DOHH2 (cell line): ENCODE measurements at regions not wholly inside any gene's neighbourhood (a gene's known extent, or its start where the extent isn't known, plus 50 kb on each side); places are given as distances from the start of the nearest gene placed in this dataset.

Experiments used
- H3F3A ChIP-seq: fragments of 200-600 bp; sonication (generic), shearing (Covaris generic); 2 replicates; pipeline ENCODE4 v1.6.0; 2016; ENCODE audit warnings: antibody characterized with exemption, mild to moderate bottlenecking; ENCODE audit not compliant: control insufficient read depth, insufficient read depth
- H3K27ac ChIP-seq: fragments of 200-600 bp; sonication (generic); 2 replicates; pipeline ENCODE4 v1.5.1; 2014; ENCODE audit warnings: low read depth, mild to moderate bottlenecking, low read length, moderate library complexity
- H3K27me3 ChIP-seq: fragments of 200-600 bp; sonication (generic); 2 replicates; pipeline ENCODE4 v1.6.1; 2014; ENCODE audit warnings: mild to moderate bottlenecking, low read length, mixed read lengths; ENCODE audit not compliant: control insufficient read depth
- H3K36me3 ChIP-seq: fragments of 200-600 bp; sonication (generic); 2 replicates; pipeline ENCODE4 v1.6.1; 2014; ENCODE audit warnings: mild to moderate bottlenecking, low read length, moderate library complexity, mixed read lengths; ENCODE audit not compliant: control insufficient read depth
- H3K4me1 ChIP-seq: fragments of 200-600 bp; sonication (generic); 2 replicates; pipeline ENCODE4 v1.6.1; 2014; ENCODE audit warnings: mild to moderate bottlenecking, low read length, mixed read lengths; ENCODE audit not compliant: control insufficient read depth
- H3K4me2 ChIP-seq: fragments of 200-600 bp; sonication (generic); 2 replicates; pipeline ENCODE4 v1.6.0; 2014; ENCODE audit warnings: mild to moderate bottlenecking, low read length, moderate library complexity
- H3K4me3 ChIP-seq: fragments of 200-600 bp; sonication (generic); 2 replicates; pipeline ENCODE4 v1.5.1; 2014; ENCODE audit warnings: mild to moderate bottlenecking, low read length, mixed read lengths
- H3K79me2 ChIP-seq: fragments of 200-600 bp; sonication (generic); 2 replicates; pipeline ENCODE4 v1.6.1; 2014; ENCODE audit warnings: mild to moderate bottlenecking, low read length, mixed read lengths; ENCODE audit not compliant: control insufficient read depth
- H3K9me2 ChIP-seq: fragments of 200-600 bp; sonication (generic); replicated peaks from 2 replicates; pipeline ENCODE4 v1.6.1; 2014; ENCODE audit warnings: mild to moderate bottlenecking, low read length, mixed read lengths; ENCODE audit not compliant: control insufficient read depth
- H3K9me3 ChIP-seq: fragments of 200-600 bp; sonication (generic); 2 replicates; pipeline ENCODE4 v1.6.1; 2014; ENCODE audit warnings: antibody characterized with exemption, low read length, mixed read lengths; ENCODE audit not compliant: control insufficient read depth, insufficient read depth
- H4K20me1 ChIP-seq: fragments of 200-600 bp; sonication (generic); 2 replicates; pipeline ENCODE4 v1.6.0; 2014; ENCODE audit warnings: low read depth, mild to moderate bottlenecking, antibody characterized with exemption, low read length, moderate library complexity; ENCODE audit not compliant: control insufficient read depth, insufficient read depth
- EZH2phosphoT487 ChIP-seq: fragments of 200-600 bp; sonication (generic); IDR thresholded peaks from 2 replicates; pipeline ENCODE4 v1.6.1; 2017; ENCODE audit warnings: borderline replicate concordance, mild to moderate bottlenecking, antibody characterized with exemption, low read length, moderate library complexity, mixed read lengths
- TF ChIP-seq, protein P1 (sequence below): fragments of 200-600 bp; sonication (generic); IDR thresholded peaks from one replicate; pipeline ENCODE4 v1.5.1; 2014; ENCODE audit warnings: antibody characterized with exemption, mild to moderate bottlenecking, low read depth, low read length; ENCODE audit not compliant: poor library complexity, severe bottlenecking

DNA sequence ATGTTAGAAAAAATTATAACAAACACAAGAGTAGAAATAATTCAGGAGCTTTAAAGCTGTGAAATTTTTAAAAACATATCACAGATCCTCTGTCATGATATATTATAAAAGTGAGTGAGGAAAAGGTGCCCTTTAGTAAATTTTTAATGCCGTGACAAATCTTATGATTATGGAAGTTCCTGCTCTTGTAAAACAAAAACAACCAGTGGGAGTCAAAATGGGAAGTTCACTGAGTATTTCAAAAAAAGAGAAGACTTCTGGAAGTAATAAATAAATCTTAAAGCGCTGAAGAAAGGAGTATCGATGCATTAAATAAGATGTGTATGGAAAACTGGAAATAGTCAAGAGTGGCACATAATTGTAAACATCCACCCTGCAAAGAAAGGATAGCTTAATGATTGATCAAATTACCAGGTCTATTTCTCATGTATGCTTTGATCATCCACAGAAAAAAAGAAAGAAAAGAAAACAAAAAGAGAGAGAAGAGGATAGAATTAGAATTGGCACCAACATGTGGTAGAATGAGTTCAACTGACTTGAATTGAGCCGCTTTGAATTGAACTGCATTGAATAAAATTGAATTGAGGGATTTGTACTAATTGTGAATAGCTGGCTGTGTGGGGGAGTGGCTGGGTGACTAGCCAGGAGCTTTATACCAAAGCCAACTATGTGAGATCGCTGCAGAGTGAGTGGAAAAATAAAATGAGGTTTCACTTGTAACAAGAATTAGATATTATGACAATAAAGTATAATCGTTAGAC, 647.6 kb upstream of the SPRY2 start:
- no peaks in the 10 kb centered on the region for H3K9me2 ChIP-seq
- H3K4me3 ChIP-seq: no peak overlapping the region
- H3K4me1 ChIP-seq: no peaks in the 10 kb centered on the region
- H3K27ac ChIP-seq: no peak overlapping the region
- no peaks in the 10 kb centered on the region for H3K9me3 ChIP-seq
- no peak overlapping the region for H3K4me2 ChIP-seq
- H3F3A ChIP-seq: no peaks in the 10 kb centered on the region
- H3K79me2 ChIP-seq: no peaks in the 10 kb centered on the region
- TF ChIP-seq, protein P1, sequence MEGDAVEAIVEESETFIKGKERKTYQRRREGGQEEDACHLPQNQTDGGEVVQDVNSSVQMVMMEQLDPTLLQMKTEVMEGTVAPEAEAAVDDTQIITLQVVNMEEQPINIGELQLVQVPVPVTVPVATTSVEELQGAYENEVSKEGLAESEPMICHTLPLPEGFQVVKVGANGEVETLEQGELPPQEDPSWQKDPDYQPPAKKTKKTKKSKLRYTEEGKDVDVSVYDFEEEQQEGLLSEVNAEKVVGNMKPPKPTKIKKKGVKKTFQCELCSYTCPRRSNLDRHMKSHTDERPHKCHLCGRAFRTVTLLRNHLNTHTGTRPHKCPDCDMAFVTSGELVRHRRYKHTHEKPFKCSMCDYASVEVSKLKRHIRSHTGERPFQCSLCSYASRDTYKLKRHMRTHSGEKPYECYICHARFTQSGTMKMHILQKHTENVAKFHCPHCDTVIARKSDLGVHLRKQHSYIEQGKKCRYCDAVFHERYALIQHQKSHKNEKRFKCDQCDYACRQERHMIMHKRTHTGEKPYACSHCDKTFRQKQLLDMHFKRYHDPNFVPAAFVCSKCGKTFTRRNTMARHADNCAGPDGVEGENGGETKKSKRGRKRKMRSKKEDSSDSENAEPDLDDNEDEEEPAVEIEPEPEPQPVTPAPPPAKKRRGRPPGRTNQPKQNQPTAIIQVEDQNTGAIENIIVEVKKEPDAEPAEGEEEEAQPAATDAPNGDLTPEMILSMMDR: no peak
- TF ChIP-seq EZH2phosphoT487: no peak
- H3K36me3 ChIP-seq: no peaks in the 10 kb centered on the region
- H3K27me3 ChIP-seq: no peaks in the 10 kb centered on the region
- H4K20me1 ChIP-seq: no peaks in the 10 kb centered on the region

DNA sequence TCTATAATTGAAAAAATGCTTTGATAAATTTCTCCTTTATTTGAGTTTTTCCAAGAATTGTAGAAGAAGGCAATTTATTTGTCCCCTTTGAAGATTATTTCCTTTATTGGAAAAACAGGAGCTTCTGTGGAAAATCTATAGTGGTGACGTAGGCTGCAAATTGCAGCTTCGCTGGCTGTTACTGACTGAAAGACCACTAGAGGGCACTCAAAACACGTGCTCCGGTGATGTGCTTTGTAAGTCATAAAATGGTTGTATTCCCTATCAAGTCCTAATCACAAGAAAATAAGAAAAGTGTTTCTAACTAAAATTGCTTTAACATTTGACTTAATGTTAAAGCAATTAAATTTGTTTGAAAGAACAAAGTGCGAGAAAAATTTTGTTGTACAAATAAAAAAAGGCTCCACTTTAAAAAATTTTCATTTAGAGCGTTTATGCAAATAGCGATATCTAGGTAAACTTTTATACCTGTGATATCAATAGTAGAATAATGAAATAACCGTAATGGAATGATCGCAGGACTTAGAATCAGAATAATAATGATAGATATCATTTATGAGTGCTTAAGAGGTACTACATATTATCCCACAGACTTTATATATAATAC, 638.2 kb upstream of the SPRY2 start:
- Histone ChIP-seq H3K79me2 (no peaks in the 10 kb centered on the region), H3K9me3 (no peaks in the 10 kb centered on the region), H3K4me3 (no peak overlapping the region), H4K20me1 (no peaks in the 10 kb centered on the region), H3K4me1 (no peaks in the 10 kb centered on the region), H3K9me2 (no peaks in the 10 kb centered on the region), H3K27me3 (no peaks in the 10 kb centered on the region), H3K27ac (no peak overlapping the region), H3F3A (no peaks in the 10 kb centered on the region), H3K36me3 (no peaks in the 10 kb centered on the region), H3K4me2 (no peak overlapping the region)
- TF ChIP-seq EZH2phosphoT487: no peak
- TF ChIP-seq, protein P1: peak; percentile 74

DNA sequence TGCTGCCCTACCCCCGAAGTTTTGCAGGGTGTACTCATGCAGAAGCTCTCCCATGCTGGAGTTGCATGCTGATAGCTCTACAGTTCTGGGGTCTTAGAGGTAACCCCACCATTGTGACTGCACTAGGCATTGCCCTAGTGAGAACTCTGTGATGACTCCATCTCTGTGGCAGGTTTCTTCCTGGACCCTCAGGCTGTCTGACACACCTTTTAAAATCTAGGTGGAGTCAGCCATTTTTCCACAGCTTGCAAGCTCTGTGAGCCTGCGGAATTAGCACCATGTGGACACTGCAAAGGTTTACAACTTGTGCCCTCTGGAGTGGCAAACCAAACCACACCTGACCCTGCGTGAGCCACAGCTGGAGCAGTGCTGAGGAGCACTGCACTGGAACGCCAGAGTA, 636.2 kb upstream of the SPRY2 start:
- no peak for TF ChIP-seq EZH2phosphoT487
- TF ChIP-seq, protein P1: no peak

More for the DNA sequence above, 636.2 kb upstream of the SPRY2 start:
- H4K20me1 ChIP-seq: no peaks in the 10 kb centered on the region
- no peaks in the 10 kb centered on the region for H3K9me2 ChIP-seq
- no peaks in the 10 kb centered on the region for H3K27me3 ChIP-seq
- H3K27ac ChIP-seq: no peak overlapping the region
- H3K36me3 ChIP-seq: no peaks in the 10 kb centered on the region
- H3K9me3 ChIP-seq: no peaks in the 10 kb centered on the region
- H3K4me1 ChIP-seq: no peaks in the 10 kb centered on the region
- no peak overlapping the region for H3K4me3 ChIP-seq
- H3K79me2 ChIP-seq: no peaks in the 10 kb centered on the region
- no peaks in the 10 kb centered on the region for H3F3A ChIP-seq
- H3K4me2 ChIP-seq: no peak overlapping the region
